GM21737 (cell line): ENCODE measurements at regions not wholly inside any gene's neighbourhood (a gene's known extent, or its start where the extent isn't known, plus 50 kb on each side); places are given as distances from the start of the nearest gene placed in this dataset.
"Not testable (repeated sequence)": the region's sequence is repeated elsewhere in the genome, so short reads cannot be mapped to it uniquely, and the experiment has no call there.

Experiments
- ATAC-seq: cut with Tn5 transposase; IDR thresholded peaks from one replicate; pipeline ENCODE4 v1.9.1; 2021; ENCODE audit warnings: mild to moderate bottlenecking, moderate library complexity; ENCODE audit not compliant: unreplicated experiment

DNA sequence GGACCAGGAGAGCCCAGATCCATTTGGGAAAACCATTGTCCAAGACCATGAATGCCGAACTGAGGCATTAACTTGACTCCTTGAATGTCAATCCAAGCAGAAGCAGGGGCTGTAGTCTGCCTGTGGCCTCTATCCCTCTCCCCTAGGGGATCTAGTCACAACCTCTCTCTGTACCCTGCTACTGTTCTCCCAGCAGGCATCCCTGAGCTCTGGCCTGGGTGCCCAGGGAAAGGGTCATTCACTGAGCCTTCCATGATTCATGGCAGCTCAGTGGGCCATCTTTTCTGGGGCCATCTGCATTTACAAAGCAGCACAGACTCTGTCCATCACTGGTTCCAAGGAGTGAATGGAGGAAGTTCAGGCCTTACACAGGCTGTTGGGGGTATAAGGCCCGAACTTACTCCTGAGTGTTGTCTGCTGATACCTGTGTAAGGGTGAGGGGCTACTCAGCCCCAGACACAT, 151.8 kb downstream of the ZFP36L2 start:
- ATAC-seq: no peak

DNA sequence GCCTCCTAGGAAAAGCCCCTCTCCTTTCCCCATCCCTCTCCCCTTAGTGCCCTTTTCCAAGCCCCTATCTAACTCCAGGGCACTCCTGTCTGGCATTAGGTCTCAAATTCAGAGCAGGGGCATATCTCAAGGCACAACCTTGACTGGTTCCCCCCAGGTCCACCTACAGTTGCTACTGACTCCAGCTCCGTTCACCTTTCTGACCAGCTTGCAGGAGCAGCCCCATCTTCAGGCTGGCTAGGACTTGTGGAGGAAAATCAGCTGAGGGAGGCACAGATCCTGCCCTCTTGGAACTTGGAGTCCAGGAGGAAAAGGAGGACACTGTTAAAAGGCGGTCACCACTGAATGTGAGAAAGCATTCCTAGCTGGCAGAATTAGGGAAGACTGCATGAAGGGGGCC, 152.4 kb downstream of the ZFP36L2 start:
- no peak for ATAC-seq

GRCh38 chr2:43073401-43073825, 153.0 kb downstream of the ZFP36L2 start:
- no peak for ATAC-seq

- ATAC-seq: no peak
These were observed 154.5 kb downstream of the ZFP36L2 start for GRCh38 chr2:43071599-43072550.

GRCh38 chr2:43070676-43071502, 155.5 kb downstream of the ZFP36L2 start:
- no peak for ATAC-seq

DNA sequence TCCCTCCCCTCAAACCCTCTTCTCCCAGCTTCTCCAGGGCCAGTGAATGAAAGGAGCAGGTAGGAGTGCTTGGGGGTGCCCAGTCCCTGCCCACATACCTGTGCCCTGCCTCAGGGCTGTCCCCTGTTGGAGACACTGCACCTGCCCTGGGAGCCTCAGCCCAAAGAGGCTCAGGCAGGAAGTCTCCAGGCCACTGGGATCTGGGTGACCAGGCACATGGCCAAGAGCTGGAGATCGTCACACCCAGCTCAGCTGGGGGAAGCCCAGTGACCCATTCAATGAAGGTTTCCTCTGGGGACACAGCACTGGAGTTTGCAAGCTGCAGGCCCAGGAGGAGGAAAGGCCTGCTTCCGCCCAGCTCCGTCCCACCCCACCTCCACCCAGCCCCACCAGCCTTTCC, 156.4 kb downstream of the ZFP36L2 start:
- ATAC-seq: no peak

- no peak for ATAC-seq
These were observed 157.5 kb downstream of the ZFP36L2 start for GRCh38 chr2:43068631-43069517.

- no peak for ATAC-seq
These were observed 158.3 kb downstream of the ZFP36L2 start for GRCh38 chr2:43068041-43068533.

- ATAC-seq: no peak
These were observed 159.0 kb downstream of the ZFP36L2 start for GRCh38 chr2:43067254-43068040.

- not testable (repeated sequence) for ATAC-seq
These were observed 159.7 kb downstream of the ZFP36L2 start for GRCh38 chr2:43066541-43067253.

DNA sequence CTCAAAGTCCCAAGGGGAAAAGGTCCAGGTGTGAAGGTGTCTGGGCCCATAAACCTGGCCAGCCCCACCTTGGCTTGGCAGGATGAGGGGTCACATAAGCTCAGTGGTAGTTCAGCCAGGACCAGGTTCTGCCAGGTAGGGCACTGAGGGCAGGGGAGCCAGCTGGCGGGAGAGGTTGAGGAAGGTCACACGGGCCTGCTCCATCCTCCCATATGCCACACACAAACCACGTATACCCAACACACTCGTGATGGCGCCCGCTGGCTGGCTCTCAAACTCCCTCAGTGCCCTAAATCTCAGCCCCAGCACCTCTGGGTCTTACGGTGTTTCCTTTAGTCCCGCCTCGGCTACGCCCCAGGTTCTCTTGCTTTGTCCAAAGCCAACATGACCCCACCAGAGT, 160.5 kb downstream of the ZFP36L2 start:
- ATAC-seq: no peak

DNA sequence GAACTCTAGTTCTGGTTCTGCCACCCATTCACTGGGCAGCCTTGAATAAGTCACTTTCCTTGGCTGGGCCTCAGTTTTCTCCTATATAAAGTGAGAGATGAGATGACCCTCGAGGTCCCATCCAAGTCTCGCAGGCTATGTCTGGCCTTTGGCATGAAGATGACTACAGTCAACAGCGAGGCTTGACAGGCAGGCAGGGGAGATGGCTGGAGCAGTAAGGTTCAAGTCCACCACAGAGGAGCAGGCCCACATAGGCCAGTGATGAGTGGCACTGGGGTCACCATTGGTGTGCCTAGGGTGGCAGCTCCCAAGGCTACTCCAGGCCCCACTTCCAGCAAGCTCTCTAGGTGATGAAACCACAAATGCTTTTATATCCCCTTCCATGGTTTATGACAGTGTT, 161.4 kb downstream of the ZFP36L2 start:
- no peak for ATAC-seq

DNA sequence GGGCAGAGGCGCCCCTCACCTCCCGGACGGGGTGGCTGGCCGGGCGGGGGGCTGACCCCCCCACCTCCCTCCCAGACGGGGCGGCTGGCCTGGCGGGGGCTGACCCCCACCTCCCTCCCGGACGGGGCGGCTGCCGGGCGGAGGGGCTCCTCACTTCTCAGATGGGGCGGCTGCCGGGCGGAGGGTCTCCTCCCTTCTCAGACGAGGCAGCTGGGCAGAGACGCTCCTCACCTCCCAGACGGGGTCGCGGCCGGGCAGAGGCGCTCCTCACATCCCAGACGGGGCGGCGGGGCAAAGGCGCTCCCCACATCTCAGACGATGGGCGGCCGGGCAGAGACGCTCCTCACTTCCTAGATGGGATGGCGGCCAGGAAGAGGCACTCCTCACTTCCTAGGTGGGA, 163.3 kb downstream of the ZFP36L2 start:
- ATAC-seq: not testable (repeated sequence)

DNA sequence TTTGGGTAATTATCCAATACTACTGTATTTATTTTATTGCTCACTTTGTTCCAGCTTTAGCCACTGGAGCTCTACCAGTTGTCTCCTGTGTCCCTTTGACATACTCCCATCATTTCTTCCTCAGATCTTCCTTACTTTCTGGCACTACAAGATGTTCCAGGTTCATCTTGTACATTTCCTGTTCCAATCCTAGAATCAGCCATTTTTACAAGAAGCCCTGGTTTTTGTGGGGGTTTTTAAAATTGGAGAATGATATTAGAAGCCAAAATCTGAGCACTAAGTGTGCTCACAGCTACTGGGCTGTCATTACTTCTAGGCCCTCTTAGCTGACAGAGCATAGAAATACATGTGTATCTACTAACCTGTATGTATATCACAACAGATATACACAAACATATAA, 164.3 kb downstream of the ZFP36L2 start:
- ATAC-seq: no peak

DNA sequence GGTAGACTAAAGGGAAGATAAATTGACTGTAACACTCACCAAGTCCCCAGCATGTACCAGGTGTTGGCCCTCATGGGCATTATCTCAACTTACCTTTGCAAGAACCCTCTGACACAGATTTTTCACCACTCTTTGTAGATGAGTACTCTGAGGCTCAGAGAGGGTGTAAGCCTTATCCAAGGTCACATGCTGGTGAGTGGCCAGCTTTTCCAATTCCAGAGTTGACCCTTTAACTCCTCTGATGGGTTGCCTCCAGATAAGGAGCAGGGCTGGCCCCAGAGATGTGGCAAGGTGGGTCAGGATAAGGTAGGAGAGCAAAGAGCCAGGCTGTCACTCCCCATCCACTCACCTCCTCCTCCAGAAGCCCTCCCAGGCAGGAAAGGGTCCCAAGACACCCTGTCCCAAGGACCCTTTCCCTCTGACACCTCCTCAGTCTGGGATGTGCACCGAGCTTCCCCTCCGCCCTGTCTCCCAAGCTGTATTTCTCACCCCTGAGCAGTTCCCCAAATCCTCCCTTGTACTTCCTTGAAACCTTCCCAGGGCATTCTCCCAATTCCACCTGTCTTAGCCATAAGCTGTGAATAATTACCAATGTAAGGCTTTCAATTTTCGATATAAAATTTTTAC, 165.9 kb downstream of the ZFP36L2 start:
- ATAC-seq: no peak

DNA sequence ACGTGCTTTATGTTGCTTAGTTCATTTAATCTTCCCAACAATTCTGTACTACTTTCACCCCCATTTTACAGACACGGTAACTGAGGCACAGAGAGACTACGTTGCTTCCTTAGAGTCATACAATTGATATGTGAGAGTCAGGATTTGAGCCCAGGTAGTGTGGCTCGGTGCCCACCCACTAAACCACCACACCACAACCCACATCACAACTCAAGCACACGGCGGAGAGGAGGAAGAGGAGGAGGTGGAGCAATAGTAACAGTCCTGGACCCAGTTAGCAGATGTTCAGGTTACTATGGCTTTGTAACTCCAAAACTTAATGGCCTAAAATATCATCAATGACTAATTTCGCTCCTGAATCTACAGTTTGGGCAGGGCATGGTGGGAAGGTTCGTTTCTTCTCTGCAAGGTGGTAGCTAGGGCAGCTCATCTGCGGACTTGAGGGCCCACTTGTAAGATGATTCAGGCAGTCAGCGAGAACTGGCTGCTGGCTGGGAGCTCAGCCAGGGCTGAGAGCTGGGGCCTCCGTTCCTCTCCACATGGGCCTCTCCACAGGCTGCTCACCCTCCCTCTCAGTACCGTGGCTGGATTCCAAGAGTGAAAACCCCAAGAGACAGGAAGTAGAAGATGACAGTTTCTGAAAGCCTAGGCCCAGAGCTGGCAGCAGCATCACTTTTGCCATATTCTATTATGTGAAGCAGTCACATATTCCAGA, 167.1 kb downstream of the ZFP36L2 start:
- ATAC-seq: peak; percentile 76

DNA sequence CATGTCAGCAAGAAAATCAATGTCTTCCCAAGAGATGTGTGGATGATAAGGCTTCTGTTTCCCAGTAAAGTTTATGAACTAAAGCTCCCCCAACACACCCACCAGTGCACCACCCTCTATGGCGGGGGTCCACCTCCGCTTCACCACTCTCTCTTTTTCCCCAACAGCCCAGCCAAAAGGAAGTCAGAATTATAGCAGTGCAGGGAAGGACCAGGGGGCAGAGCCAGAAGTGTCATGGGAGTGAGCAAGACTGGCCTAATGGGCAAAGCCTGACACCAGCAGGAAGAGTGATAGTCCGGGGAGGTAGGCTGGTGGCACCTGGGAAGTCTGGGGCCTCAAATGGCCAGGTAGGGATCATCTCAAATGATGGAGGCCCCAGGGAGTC, 167.7 kb downstream of the ZFP36L2 start:
- ATAC-seq: no peak
